SKM-1 treated with dmso at 0.1 percent for 144 hours (cell line): ENCODE measurements at regions not wholly inside any gene's neighbourhood (a gene's known extent, or its start where the extent isn't known, plus 50 kb on each side); places are given as distances from the start of the nearest gene placed in this dataset.

ENCODE experiments used
- DNase-seq: peaks from one replicate; lab custom pipeline; 2025; ENCODE audit not compliant: unreplicated experiment; lab: John Stamatoyannopoulos, UW

GRCh38 chr7:17512181-17512675 lies 213.8 kb downstream of the AHR start:
- DNase-seq, result no peak

GRCh38 chr7:17516771-17517170 lies 218.3 kb downstream of the AHR start:
- no peak for DNase-seq

- DNase-seq, result no peak
Measured at GRCh38 chr7:17520941-17521340, 222.5 kb downstream of the AHR start.

GRCh38 chr7:17521437-17521836 lies 223.0 kb downstream of the AHR start:
- no peak for DNase-seq

GRCh38 chr7:17523813-17524739 lies 225.6 kb downstream of the AHR start:
- no peak for DNase-seq

GRCh38 chr7:17524746-17525145 lies 226.3 kb downstream of the AHR start:
- no peak for DNase-seq

- no peak for DNase-seq
Measured at GRCh38 chr7:17526621-17527020, 228.2 kb downstream of the AHR start.

- DNase-seq, result no peak
Measured at GRCh38 chr7:17528636-17529035, 230.2 kb downstream of the AHR start.

GRCh38 chr7:17530244-17530643 lies 231.8 kb downstream of the AHR start:
- no peak for DNase-seq

- DNase-seq, result peak; percentile 7
Measured at GRCh38 chr7:17530741-17531421, 232.4 kb downstream of the AHR start.

- no peak for DNase-seq
Measured at GRCh38 chr7:17532861-17533404, 234.5 kb downstream of the AHR start.

GRCh38 chr7:17534348-17534747 lies 235.9 kb downstream of the AHR start:
- no peak for DNase-seq

- no peak for DNase-seq
Measured at GRCh38 chr7:17535776-17536175, 237.3 kb downstream of the AHR start.

- no peak for DNase-seq
Measured at GRCh38 chr7:17544401-17544800, 245.9 kb downstream of the AHR start.

GRCh38 chr7:17545348-17545747 lies 246.9 kb downstream of the AHR start:
- DNase-seq, result no peak

- DNase-seq, result no peak
Measured at GRCh38 chr7:17546189-17546588, 247.7 kb downstream of the AHR start.

GRCh38 chr7:17546592-17546991 lies 248.1 kb downstream of the AHR start:
- DNase-seq, result peak; percentile 60

- no peak for DNase-seq
Measured at GRCh38 chr7:17548014-17548653, 249.7 kb downstream of the AHR start.

GRCh38 chr7:17549406-17549805 lies 251.0 kb downstream of the AHR start:
- no peak for DNase-seq

- DNase-seq, result no peak
Measured at GRCh38 chr7:17552373-17552772, 253.9 kb downstream of the AHR start.

- DNase-seq, result no peak
Measured at GRCh38 chr7:17552952-17553351, 254.5 kb downstream of the AHR start.
